Coronary artery (tissue), 2 donors: ENCODE measurements at regions not wholly inside any gene's neighbourhood (a gene's known extent, or its start where the extent isn't known, plus 50 kb on each side); places are given as distances from the start of the nearest gene placed in this dataset.
A peak's percentile ranks its signal among the peaks of the same experiment; 100 is the strongest.
"Not testable (repeated sequence)": the region's sequence is repeated elsewhere in the genome, so short reads cannot be mapped to it uniquely, and the experiment has no call there.

Source experiments
- DNase-seq: peaks from one replicate; pipeline ENCODE4 v3.0.0-alpha.2; 2017; ENCODE audit warnings: low spot score
- H3K27ac ChIP-seq, 2 donors: fragments of 200-600 bp; sonication (generic); one replicate each; pipeline ENCODE4 v1.5.1; 2016 to 2019
- H3K4me3 ChIP-seq: fragments of 200-600 bp; sonication (generic); 2 replicates; pipeline ENCODE4 v1.5.1; 2016; ENCODE audit warnings: mild to moderate bottlenecking, moderate library complexity
- CTCF ChIP-seq: fragments of 200-600 bp; sonication (generic); IDR thresholded peaks from one replicate; pipeline ENCODE4 v1.5.1; 2019; ENCODE audit warnings: antibody characterized with exemption

GRCh38 chr2:212791569-212791968 is 253.0 kb upstream of the ERBB4 start:
- H3K27ac ChIP-seq, result no peak overlapping the region
- no peak overlapping the region for H3K4me3 ChIP-seq
- TF ChIP-seq CTCF, result no peak
- DNase-seq, result no peak

GRCh38 chr2:212786088-212786487 is 247.5 kb upstream of the ERBB4 start:
- not testable (repeated sequence) for H3K4me3 ChIP-seq, DNase-seq, H3K27ac ChIP-seq

GRCh38 chr2:212777020-212777491 is 238.5 kb upstream of the ERBB4 start:
- Histone ChIP-seq H3K27ac (no peak overlapping the region), H3K4me3 (no peak overlapping the region)
- no peak for DNase-seq
- peak; percentile 64 for TF ChIP-seq CTCF

GRCh38 chr2:212773808-212774339 is 235.3 kb upstream of the ERBB4 start:
- H3K4me3 ChIP-seq, result no peak overlapping the region
- no peak overlapping the region for H3K27ac ChIP-seq
- TF ChIP-seq CTCF, result no peak

GRCh38 chr2:212770240-212770639 is 231.6 kb upstream of the ERBB4 start:
- no peak for DNase-seq
- no peak overlapping the region for H3K27ac ChIP-seq
- TF ChIP-seq CTCF, result no peak
- H3K4me3 ChIP-seq, result no peak overlapping the region

More at GRCh38 chr2:212773808-212774339, 235.3 kb upstream of the ERBB4 start:
- no peak for DNase-seq

- Histone ChIP-seq H3K4me3 (no peak overlapping the region), H3K27ac (no peak overlapping the region)
- DNase-seq, result no peak
- TF ChIP-seq CTCF, result no peak
Measured at GRCh38 chr2:212766921-212767320, 228.3 kb upstream of the ERBB4 start.

GRCh38 chr2:212752730-212753351 is 214.2 kb upstream of the ERBB4 start:
- no peak overlapping the region for H3K4me3 ChIP-seq
- H3K27ac ChIP-seq, result no peak overlapping the region
- TF ChIP-seq CTCF, result no peak
- no peak for DNase-seq
